Eye (tissue), 1 donor: ENCODE measurements at regions not wholly inside any gene's neighbourhood (a gene's known extent, or its start where the extent isn't known, plus 50 kb on each side); places are given as distances from the start of the nearest gene placed in this dataset.

Source experiments
- DNase-seq: peaks from one replicate; pipeline ENCODE4 v3.0.0-alpha.2; 2015

- DNase-seq: no peak
Measured at GRCh38 chr2:180115675-180116074, 108.6 kb upstream of the CWC22 start.

GRCh38 chr2:180115269-180115668 is 108.2 kb upstream of the CWC22 start:
- DNase-seq: no peak

DNA sequence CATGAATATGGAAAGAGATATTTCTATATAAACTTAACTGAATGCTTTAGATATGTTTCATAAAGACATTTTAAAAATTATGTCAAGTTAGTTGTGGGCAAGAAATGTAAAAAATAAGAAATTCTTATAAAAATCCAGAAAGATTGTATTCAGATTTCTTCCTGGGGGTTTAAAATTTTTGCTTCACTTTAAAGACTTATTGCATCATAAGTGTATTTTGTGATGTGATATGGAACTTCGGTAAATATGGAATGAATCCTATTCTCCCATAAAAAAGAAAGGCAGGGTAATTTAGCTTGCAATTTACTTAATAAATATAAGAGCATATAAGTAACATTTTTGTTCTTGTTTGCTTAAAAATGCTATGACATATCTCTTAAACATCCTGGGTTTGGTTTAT is 104.8 kb upstream of the CWC22 start:
- DNase-seq: no peak

DNA sequence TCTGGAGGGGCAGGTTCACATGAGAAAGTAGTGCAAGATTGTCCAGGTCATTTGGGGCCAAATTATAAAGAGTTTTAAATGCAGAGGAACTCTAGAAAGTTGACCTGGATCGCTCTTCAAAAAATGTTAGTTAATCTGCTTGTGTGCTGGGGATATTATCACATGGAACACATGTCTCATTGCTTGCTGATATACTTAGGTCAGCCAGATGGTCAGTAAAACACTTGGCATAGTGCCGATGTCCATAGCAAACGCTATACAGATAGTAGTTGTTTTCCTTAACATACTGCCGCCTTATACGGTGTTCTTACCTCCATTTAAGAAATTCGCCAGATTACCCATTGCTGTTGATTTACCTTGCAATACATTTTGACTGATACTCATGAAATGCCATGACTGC is 103.4 kb upstream of the CWC22 start:
- no peak for DNase-seq

- no peak for DNase-seq
Measured at GRCh38 chr2:180101846-180102245, 94.7 kb upstream of the CWC22 start.

DNA sequence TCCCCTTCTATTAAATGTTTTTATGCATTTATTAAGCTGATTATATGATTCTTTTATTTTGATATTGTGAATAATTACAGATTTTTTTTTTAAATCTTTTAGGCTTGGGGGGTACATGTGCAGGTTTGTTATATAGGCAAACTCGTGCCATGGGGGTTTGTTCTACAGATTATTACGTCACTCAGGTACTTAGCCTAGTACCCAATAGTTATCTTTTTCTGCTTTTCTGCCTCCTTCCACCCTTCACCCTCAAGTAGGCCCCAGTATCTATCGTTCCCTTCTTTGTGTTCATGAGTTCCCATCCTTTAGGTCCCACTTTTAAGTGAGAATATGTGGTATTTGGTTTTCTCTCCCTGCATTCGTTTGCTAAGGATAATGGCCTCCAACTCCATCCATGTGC is 92.2 kb upstream of the CWC22 start:
- no peak for DNase-seq

DNA sequence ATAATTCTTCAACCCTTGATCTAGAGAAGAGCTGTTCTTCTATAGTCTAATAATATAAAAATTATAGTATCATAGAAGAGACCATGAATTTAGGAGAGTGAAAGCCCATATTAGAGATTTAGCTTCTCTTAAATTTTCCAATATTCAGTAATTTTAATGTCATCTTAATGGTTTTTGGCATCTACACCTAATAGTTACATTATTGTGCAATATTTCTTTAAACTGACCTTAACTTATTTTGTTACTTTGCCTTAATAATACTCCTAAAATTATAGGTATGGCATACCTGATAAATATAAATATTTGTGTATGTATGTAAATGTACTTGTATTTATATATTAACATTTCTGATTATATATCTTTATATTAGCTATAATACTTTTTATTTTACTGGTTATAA is 78.0 kb upstream of the CWC22 start:
- DNase-seq: no peak

DNA sequence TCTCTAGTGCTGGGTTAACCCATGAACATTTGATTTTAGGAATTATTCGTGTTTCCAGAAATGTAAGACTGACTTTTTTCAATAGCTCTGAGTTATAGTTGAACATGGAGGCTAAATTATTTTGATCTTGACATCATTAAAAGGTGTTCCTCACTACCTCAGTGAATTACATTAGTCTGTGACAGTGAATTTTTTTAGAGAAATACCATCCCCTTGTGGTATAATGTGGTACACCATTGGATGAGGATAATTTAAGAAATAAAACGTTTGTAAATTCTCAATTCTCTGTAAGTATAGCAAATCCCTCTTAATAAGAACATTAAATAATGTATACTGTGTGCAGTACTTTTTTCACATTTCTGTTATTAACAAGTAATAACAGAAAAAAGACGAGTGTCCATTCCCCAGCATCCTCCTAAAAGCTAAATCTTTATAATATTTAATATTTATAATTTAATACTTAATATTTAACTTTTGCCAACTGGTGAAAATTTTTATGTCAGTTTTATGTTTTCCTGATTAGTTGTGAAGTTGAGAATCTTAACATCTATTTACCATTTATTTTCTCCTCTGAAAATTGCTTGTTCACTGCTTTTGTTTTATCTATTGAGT is 70.3 kb upstream of the CWC22 start:
- DNase-seq: peak; percentile 10

DNA sequence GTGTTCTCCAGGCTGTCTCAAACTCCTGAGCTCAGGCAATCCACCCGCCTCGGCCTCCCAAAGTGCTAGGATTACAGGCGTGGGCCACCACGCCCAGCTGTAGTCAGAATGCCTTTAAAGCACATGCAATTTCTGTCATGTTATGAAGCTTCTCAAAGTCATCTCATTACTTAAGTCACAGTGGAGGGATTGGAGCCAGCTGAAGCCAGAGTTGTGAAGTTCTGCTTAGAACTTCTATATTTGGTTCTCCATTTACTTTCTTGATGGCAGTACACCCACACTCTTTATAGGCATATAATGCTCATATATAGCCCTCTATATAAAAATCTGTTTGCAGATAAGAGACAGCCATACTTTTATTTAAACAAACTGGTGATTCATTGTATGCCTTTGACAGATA is 68.8 kb upstream of the CWC22 start:
- DNase-seq: no peak

GRCh38 chr2:180071797-180072196 is 64.7 kb upstream of the CWC22 start:
- DNase-seq: no peak

DNA sequence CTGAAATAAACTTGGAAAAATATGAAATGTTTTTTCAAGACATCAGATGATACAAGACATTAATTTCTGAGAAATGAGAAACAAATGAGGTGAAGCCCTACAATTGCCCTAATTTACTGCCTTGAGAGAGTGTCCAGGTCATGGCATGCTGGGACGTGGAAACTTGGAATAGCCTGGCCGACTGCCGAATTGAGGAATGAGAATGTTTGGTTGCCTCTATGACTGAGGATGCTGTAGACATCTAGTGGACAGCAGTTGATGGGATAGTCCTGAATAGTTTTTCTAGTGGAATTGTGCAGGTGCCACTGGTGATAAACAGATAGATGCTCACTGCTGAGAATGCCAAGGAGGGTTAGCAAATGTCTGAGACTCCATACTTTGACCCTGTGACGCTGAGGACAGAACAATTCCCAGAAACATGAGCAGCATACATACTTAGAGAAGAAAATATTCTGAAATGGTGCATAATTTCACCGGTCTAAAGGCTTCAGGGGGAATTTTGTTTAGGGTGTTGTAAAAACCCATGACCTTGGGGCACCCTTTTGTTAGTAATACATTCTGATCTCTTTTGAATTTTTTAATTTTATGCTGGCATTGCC is 56.5 kb upstream of the CWC22 start:
- no peak for DNase-seq

- DNase-seq: no peak
Measured at GRCh38 chr2:180062178-180062577, 55.1 kb upstream of the CWC22 start.

DNA sequence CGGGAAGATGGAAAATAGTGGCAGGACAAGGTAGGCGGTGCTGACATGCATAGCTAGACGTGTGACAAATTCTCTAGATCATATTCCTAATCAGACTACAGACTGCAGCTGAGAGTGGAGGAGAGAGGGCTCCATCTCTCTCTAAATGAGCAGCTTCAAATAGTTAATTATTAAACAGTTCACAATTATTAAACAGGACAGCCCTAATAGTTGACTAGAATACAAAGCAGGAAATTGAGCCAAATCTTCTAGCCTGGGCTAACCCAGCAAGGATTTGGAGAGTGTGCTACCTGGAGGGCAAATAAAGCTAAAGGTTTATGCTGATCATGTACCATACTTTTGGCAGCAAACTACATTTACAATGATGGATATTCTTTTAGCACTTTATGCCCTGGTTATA is 54.4 kb upstream of the CWC22 start:
- no peak for DNase-seq

DNA sequence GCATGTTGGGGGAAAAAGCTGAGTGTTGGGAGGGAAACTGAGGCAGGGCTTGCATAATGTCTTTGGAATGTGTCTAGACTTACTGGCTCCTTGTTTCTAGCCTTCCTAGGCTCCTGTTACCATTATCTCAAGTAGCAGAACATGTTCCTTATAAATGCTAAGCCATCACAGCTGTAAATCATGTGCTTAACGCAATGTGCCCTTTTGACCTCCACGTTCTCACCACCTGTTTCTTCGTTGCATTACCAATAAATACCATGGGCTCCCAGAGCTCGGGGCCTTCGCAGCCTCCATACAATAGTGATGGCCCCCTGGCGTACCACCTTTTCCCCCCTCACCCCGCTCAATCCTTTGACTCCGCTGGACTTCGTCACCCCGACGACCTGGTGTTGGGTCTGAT is 54.0 kb upstream of the CWC22 start:
- DNase-seq: no peak

GRCh38 chr2:180058993-180059392 is 51.9 kb upstream of the CWC22 start:
- DNase-seq: no peak

- DNase-seq: no peak
Measured at GRCh38 chr2:180057706-180058412, 50.8 kb upstream of the CWC22 start.
